Right atrium auricular region (tissue), 2 donors: ENCODE measurements at regions not wholly inside any gene's neighbourhood (a gene's known extent, or its start where the extent isn't known, plus 50 kb on each side); places are given as distances from the start of the nearest gene placed in this dataset.

Experiments
- DNase-seq: peaks from one replicate; pipeline ENCODE4 v3.0.0-alpha.2; 2019; ENCODE audit warnings: low spot score
- H3K27ac ChIP-seq, 2 donors: fragments of 200-600 bp; sonication (generic); 1 replicate in 1 of 2; 2 replicates in 1 of 2; pipeline ENCODE4 v1.5.1; 2016 to 2019
- H3K27me3 ChIP-seq, 2 donors: fragments of 200-600 bp; sonication (generic); one replicate each; pipeline versions ENCODE4 v1.5.1 to v1.6.0; 2017 to 2019
- H3K36me3 ChIP-seq: fragments of 200-600 bp; sonication (generic); one replicate; pipeline ENCODE4 v1.5.1; 2016
- H3K4me1 ChIP-seq, 2 donors: fragments of 200-600 bp; sonication (generic); one replicate each; pipeline versions ENCODE4 v1.5.1 to v1.6.0; 2017 to 2019
- H3K4me3 ChIP-seq, 2 donors: fragments of 200-600 bp; sonication (generic); 1 replicate in 1 of 2; 2 replicates in 1 of 2; pipeline ENCODE4 v1.5.1; 2017 to 2019; ENCODE audit warnings: mild to moderate bottlenecking in 1 of 2, moderate library complexity in 1 of 2
- H3K9me3 ChIP-seq, 2 donors: fragments of 200-600 bp; sonication (generic); one replicate each; pipeline ENCODE4 v1.5.1; 2019
- TF ChIP-seq, protein P1 (sequence below), 2 donors: fragments of 200-600 bp; sonication (generic); IDR thresholded peaks; one replicate each; pipeline ENCODE4 v1.5.1; 2019; ENCODE audit warnings: antibody characterized with exemption in 2 of 2

DNA sequence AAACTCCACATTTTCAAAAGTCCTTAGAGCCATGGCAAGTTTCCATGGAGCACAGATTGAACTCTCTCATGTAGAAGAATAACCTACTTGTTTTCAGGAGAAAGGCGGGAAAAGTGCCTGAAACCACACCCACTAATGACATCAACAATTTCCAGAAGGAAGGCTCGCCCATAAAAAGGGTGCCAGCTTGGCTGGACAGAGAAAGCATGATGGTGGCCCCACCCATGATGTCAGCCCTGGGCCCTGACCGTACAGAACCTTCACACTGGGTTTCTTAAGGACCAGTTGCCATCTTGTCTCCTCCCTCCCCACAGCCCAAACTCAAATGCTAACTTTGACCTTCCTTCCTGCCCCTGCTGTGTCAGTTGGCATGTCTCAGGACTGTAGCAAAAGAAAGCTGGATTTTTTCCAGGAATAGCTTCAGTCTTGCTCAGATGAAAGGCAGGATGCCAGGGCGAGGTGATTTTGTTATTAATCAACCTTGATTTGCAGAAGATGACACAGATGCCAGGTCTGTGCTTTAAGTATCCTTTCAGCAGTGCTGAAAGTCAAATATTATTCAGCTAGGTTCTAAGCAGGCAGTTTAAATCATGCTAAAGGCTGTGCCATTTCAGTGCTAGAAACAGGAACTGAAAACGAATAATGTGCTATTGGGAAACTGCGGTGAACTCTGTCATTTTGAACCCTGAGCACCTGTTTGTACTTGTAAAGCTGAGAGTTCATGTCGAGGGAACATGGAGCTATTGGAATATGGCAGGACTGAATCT lies 89.5 kb upstream of the RFC3 start:
- DNase-seq: peak; percentile 81
- Histone ChIP-seq H3K36me3 (no peaks in the 10 kb centered on the region), H3K27ac (peak overlapping the region; percentile 40 to 44), H3K4me3 (no peak overlapping the region), H3K4me1 (peaks cover 0 to 18% of the 10 kb centered on the region in 2 donors), H3K9me3 (no peaks in the 10 kb centered on the region), H3K27me3 (no peaks in the 10 kb centered on the region)
- TF ChIP-seq, protein P1, sequence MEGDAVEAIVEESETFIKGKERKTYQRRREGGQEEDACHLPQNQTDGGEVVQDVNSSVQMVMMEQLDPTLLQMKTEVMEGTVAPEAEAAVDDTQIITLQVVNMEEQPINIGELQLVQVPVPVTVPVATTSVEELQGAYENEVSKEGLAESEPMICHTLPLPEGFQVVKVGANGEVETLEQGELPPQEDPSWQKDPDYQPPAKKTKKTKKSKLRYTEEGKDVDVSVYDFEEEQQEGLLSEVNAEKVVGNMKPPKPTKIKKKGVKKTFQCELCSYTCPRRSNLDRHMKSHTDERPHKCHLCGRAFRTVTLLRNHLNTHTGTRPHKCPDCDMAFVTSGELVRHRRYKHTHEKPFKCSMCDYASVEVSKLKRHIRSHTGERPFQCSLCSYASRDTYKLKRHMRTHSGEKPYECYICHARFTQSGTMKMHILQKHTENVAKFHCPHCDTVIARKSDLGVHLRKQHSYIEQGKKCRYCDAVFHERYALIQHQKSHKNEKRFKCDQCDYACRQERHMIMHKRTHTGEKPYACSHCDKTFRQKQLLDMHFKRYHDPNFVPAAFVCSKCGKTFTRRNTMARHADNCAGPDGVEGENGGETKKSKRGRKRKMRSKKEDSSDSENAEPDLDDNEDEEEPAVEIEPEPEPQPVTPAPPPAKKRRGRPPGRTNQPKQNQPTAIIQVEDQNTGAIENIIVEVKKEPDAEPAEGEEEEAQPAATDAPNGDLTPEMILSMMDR (IDR thresholded peaks at IDR 0.05): no peak

DNA sequence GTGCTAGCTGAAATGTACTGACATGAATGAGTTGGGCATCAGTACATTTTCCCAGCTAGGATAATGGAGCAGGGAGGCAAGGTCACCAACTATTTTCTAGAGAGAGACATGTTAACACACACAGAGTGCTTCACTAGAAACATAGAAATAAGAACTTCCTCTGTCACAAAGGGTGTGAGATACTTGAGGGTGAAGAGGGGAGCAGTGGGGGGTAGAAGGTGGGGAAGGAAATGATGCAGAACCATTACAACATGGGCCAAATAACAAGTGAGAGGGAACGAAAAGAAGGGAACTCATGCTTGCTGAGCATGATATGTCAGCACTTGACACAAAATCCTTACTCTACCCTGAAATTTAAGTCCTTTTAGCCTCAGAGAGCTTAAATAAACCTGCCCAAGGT lies 87.8 kb upstream of the RFC3 start:
- DNase-seq: no peak
- peaks cover 0 to 11% of the 10 kb centered on the region in 2 donors for H3K4me1 ChIP-seq
- H3K27me3 ChIP-seq: no peaks in the 10 kb centered on the region
- no peak overlapping the region for H3K4me3 ChIP-seq
- H3K36me3 ChIP-seq: no peaks in the 10 kb centered on the region
- no peaks in the 10 kb centered on the region for H3K9me3 ChIP-seq
- no peak overlapping the region for H3K27ac ChIP-seq
- TF ChIP-seq, protein P1 (IDR thresholded peaks at IDR 0.05): no peak

DNA sequence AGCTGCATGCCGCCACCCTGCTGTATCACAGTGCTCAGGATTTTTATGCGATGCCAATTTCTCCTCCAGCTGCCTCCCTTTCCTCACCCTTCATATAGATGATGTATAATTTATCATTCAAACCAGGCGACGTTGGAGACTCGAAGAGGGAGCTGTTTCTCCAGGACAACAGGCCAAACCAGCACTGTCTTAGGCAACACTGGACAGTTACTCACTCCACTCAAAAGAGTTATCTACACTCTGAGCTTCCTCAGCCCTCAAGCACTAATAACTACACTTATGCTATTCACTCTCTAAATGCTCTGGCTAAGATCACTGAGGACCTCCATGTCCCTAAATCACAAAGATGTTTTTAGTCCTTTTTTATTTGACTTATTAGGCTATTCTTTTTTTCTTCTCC lies 87.3 kb upstream of the RFC3 start:
- H3K9me3 ChIP-seq: no peaks in the 10 kb centered on the region
- H3K36me3 ChIP-seq: no peaks in the 10 kb centered on the region
- TF ChIP-seq, protein P1 (IDR thresholded peaks at IDR 0.05): no peak
- H3K4me3 ChIP-seq: no peak overlapping the region
- H3K27ac ChIP-seq: no peak overlapping the region
- H3K27me3 ChIP-seq: no peaks in the 10 kb centered on the region
- H3K4me1 ChIP-seq: peaks cover 0 to 11% of the 10 kb centered on the region in 2 donors
- DNase-seq: no peak

DNA sequence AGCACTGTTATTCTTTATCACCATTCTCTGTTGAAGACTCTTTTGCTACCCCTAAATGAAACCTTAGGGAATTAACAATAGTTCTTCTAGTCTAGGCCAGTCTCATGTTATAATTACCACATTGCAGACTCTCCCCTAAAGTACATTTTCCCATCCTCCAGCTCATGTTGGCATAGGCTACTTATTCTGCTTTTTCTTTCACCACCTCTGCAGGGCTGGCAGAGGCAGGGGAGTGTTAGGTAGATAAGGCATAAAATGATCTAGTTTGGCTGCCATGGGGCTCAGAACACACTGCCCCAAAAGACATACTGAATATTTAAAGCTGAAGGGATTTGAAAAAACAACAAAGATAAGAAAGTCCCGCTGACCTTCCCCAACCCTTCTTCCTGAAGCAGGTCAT lies 82.7 kb upstream of the RFC3 start:
- Histone ChIP-seq H3K9me3 (no peaks in the 10 kb centered on the region), H3K27me3 (no peaks in the 10 kb centered on the region), H3K27ac (no peak overlapping the region), H3K4me3 (no peak overlapping the region), H3K36me3 (no peaks in the 10 kb centered on the region), H3K4me1 (no peaks in the 10 kb centered on the region)
- DNase-seq: no peak
- TF ChIP-seq, protein P1 (IDR thresholded peaks at IDR 0.05): no peak

DNA sequence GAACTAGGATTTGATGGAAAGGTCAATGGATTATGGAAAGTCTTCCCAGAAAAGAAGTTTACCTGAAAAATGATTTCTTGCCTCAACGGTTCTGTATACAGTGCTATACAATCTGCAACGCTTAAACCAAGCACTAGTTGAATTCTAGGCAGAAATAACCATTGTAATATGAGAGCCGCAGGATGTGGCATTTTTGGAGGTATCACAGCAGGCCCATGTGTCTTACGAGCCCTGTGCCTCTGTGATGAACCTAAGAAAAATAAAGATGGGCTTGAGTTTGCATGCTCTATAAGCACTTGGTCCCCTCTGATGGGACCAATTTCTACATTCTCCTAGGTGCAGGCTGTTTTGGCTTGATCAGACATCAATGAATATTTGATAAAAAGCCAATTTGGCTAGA lies 78.7 kb upstream of the RFC3 start:
- TF ChIP-seq, protein P1 (IDR thresholded peaks at IDR 0.05): no peak
- Histone ChIP-seq H3K27me3 (no peaks in the 10 kb centered on the region), H3K9me3 (no peaks in the 10 kb centered on the region), H3K4me3 (no peak overlapping the region), H3K36me3 (no peaks in the 10 kb centered on the region), H3K4me1 (no peaks in the 10 kb centered on the region), H3K27ac (no peak overlapping the region)
- no peak for DNase-seq

DNA sequence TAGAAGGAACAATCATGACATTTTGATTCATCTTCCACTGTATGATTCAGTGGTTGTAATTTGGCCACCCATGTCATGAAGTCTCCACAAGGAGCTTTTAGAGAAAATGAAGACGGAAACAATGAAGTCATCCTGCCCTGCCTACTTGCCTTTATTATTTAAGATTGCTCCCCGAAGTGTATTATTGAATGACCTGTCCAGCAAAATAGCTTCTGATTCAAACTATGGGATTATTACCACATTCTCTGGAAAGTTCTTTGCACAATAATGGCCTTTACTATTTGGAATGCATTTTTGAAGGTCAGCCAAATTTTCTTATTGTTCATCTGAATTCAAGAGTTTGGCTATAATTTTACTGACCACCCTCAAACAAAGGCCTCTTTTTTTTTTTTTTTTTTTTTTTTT lies 77.8 kb upstream of the RFC3 start:
- Histone ChIP-seq H3K36me3 (no peaks in the 10 kb centered on the region), H3K27ac (no peak overlapping the region), H3K27me3 (no peaks in the 10 kb centered on the region), H3K9me3 (no peaks in the 10 kb centered on the region), H3K4me3 (no peak overlapping the region), H3K4me1 (peaks cover 0 to 5% of the 10 kb centered on the region in 2 donors)
- TF ChIP-seq, protein P1 (IDR thresholded peaks at IDR 0.05): no peak
- DNase-seq: no peak
